HEK293 (cell line): ENCODE measurements at regions not wholly inside any gene's neighbourhood (a gene's known extent, or its start where the extent isn't known, plus 50 kb on each side); places are given as distances from the start of the nearest gene placed in this dataset.

Experiments used
- CTCF ChIP-seq: fragments of 450-650 bp; formaldehyde crosslinking; IDR thresholded peaks from 2 replicates; pipeline ENCODE4 v1.5.1; 2016; ENCODE audit warnings: missing biosample characterization, missing genetic modification characterization
- KLF16 ChIP-seq: fragments of 450-650 bp; formaldehyde crosslinking; IDR thresholded peaks from 2 replicates; pipeline ENCODE4 v1.5.1; 2017; ENCODE audit warnings: missing biosample characterization, missing genetic modification characterization
- REPIN1 ChIP-seq: fragments of 450-650 bp; formaldehyde crosslinking; IDR thresholded peaks from 2 replicates; pipeline ENCODE4 v1.5.1; 2017; ENCODE audit warnings: missing biosample characterization, missing genetic modification characterization, low read depth
- ZBTB1 ChIP-seq: fragments of 450-650 bp; formaldehyde crosslinking; IDR thresholded peaks from 2 replicates; pipeline ENCODE4 v1.5.1; 2016; ENCODE audit warnings: missing biosample characterization, missing genetic modification characterization
- ZBTB11 ChIP-seq: fragments of 450-650 bp; formaldehyde crosslinking; conservative IDR thresholded peaks from 2 replicates; pipeline ENCODE4 v1.5.1; 2016; ENCODE audit warnings: low read depth, missing biosample characterization, missing genetic modification characterization
- ZBTB8A ChIP-seq: fragments of 450-650 bp; formaldehyde crosslinking; IDR thresholded peaks from 2 replicates; pipeline ENCODE4 v1.5.1; 2016; ENCODE audit warnings: missing biosample characterization, missing genetic modification characterization
- ZNF121 ChIP-seq: fragments of 450-650 bp; formaldehyde crosslinking; IDR thresholded peaks from 2 replicates; pipeline ENCODE4 v1.5.1; 2016; ENCODE audit warnings: missing biosample characterization, missing genetic modification characterization
- ZNF18 ChIP-seq: fragments of 450-650 bp; formaldehyde crosslinking; IDR thresholded peaks from 2 replicates; pipeline ENCODE4 v1.5.1; 2016; ENCODE audit warnings: missing biosample characterization, missing genetic modification characterization
- ZNF2 ChIP-seq: fragments of 450-650 bp; formaldehyde crosslinking; IDR thresholded peaks from 2 replicates; pipeline ENCODE4 v1.5.1; 2016; ENCODE audit warnings: missing biosample characterization, missing genetic modification characterization
- ZNF335 ChIP-seq: fragments of 450-650 bp; formaldehyde crosslinking; conservative IDR thresholded peaks from 2 replicates; pipeline ENCODE4 v1.5.1; 2016; ENCODE audit warnings: missing biosample characterization, missing genetic modification characterization
- ZNF514 ChIP-seq: fragments of 450-650 bp; formaldehyde crosslinking; IDR thresholded peaks from 2 replicates; pipeline ENCODE4 v1.5.1; 2016; ENCODE audit warnings: missing biosample characterization, missing genetic modification characterization
- ZNF629 ChIP-seq: fragments of 450-650 bp; formaldehyde crosslinking; IDR thresholded peaks from 2 replicates; pipeline ENCODE4 v1.5.1; 2017; ENCODE audit warnings: missing biosample characterization, missing genetic modification characterization
- ZNF660 ChIP-seq: fragments of 450-650 bp; IDR thresholded peaks from 2 replicates; pipeline ENCODE4 v1.5.1; 2018; ENCODE audit warnings: missing biosample characterization, mild to moderate bottlenecking, missing genetic modification characterization

- no peak for TF ChIP-seq CTCF
- no peak for TF ChIP-seq REPIN1
- TF ChIP-seq ZNF335 (tag by site-specific recombination), result no peak
- TF ChIP-seq ZNF18 (tag by site-specific recombination), result no peak
- TF ChIP-seq ZNF121, result no peak
- no peak for TF ChIP-seq ZNF514 (tag by site-specific recombination)
- TF ChIP-seq ZBTB8A (tag by site-specific recombination), result no peak
- TF ChIP-seq KLF16 (tag by site-specific recombination), result no peak
- TF ChIP-seq ZNF629 (tag by site-specific recombination), result no peak
- TF ChIP-seq ZNF660 (tag by site-specific recombination), result no peak
- no peak for TF ChIP-seq ZNF2 (tag by site-specific recombination)
- TF ChIP-seq ZBTB11, result no peak
- TF ChIP-seq ZBTB1, result no peak
These were observed 204.3 kb downstream of the TRIM29 start for GRCh38 chr11:119933584-119933983.
